Parathyroid adenoma (tissue), 2 donors: ENCODE measurements at regions not wholly inside any gene's neighbourhood (a gene's known extent, or its start where the extent isn't known, plus 50 kb on each side); places are given as distances from the start of the nearest gene placed in this dataset.

Source experiments
- H2AFZ ChIP-seq: fragments of 300-600 bp; sonication (generic); one replicate; pipeline ENCODE4 v1.7.0; 2017; ENCODE audit warnings: antibody characterized with exemption, mild to moderate bottlenecking
- H3K27ac ChIP-seq: fragments of 300-600 bp; sonication (generic); one replicate; pipeline ENCODE4 v1.7.0; 2017
- H3K27me3 ChIP-seq: fragments of 300-600 bp; sonication (generic); one replicate; pipeline ENCODE4 v1.7.0; 2017; ENCODE audit warnings: low read length; ENCODE audit not compliant: control insufficient read depth, insufficient read depth
- H3K36me3 ChIP-seq: fragments of 300-600 bp; sonication (generic); one replicate; pipeline ENCODE4 v1.7.0; 2017; ENCODE audit warnings: low read length; ENCODE audit not compliant: control insufficient read depth, insufficient read depth
- H3K4me1 ChIP-seq: fragments of 300-600 bp; sonication (generic); one replicate; pipeline ENCODE4 v1.7.0; 2017; ENCODE audit warnings: control low read depth
- H3K4me2 ChIP-seq: fragments of 300-600 bp; sonication (generic); one replicate; pipeline ENCODE4 v1.7.0; 2017; ENCODE audit warnings: low read length
- H3K4me3 ChIP-seq: fragments of 300-600 bp; sonication (generic); one replicate; pipeline ENCODE4 v1.7.0; 2017; ENCODE audit warnings: low read depth, low read length
- H3K79me2 ChIP-seq: fragments of 300-600 bp; sonication (generic); one replicate; pipeline ENCODE4 v1.7.0; 2017; ENCODE audit warnings: control low read depth
- H3K9ac ChIP-seq: fragments of 300-600 bp; sonication (generic); one replicate; pipeline ENCODE4 v1.7.0; 2017; ENCODE audit warnings: mild to moderate bottlenecking
- H3K9me3 ChIP-seq: fragments of 300-600 bp; sonication (generic); one replicate; pipeline ENCODE4 v1.7.0; 2017; ENCODE audit warnings: low read length; ENCODE audit not compliant: control insufficient read depth
- CTCF ChIP-seq: fragments of 300-600 bp; sonication (generic); IDR thresholded peaks from one replicate; pipeline ENCODE4 v1.7.0; 2017; ENCODE audit warnings: antibody characterized with exemption, mild to moderate bottlenecking
- donor health status: primary hyperparathyroidism.

GRCh38 chr1:193680924-193681316, 494.5 kb upstream of the B3GALT2 start:
- Histone ChIP-seq H3K4me3 (no peak overlapping the region), H3K79me2 (no peaks in the 10 kb centered on the region), H2AFZ (no peak overlapping the region), H3K36me3 (no peaks in the 10 kb centered on the region), H3K27ac (no peak overlapping the region), H3K27me3 (no peaks in the 10 kb centered on the region), H3K4me2 (no peak overlapping the region), H3K9me3 (no peaks in the 10 kb centered on the region), H3K4me1 (no peaks in the 10 kb centered on the region), H3K9ac (no peak overlapping the region)
- TF ChIP-seq CTCF, result no peak

- Histone ChIP-seq H3K79me2 (no peaks in the 10 kb centered on the region), H3K27me3 (no peaks in the 10 kb centered on the region), H3K9me3 (no peaks in the 10 kb centered on the region), H2AFZ (no peak overlapping the region), H3K4me3 (no peak overlapping the region), H3K36me3 (no peaks in the 10 kb centered on the region), H3K27ac (no peak overlapping the region), H3K4me1 (no peaks in the 10 kb centered on the region), H3K9ac (no peak overlapping the region), H3K4me2 (no peak overlapping the region)
- TF ChIP-seq CTCF, result no peak
Observed at GRCh38 chr1:193680247-193680923, 494.0 kb upstream of the B3GALT2 start.

GRCh38 chr1:193677874-193678273, 491.5 kb upstream of the B3GALT2 start:
- no peaks in the 10 kb centered on the region for H3K79me2 ChIP-seq
- no peaks in the 10 kb centered on the region for H3K27me3 ChIP-seq
- H3K4me2 ChIP-seq, result no peak overlapping the region
- no peaks in the 10 kb centered on the region for H3K9me3 ChIP-seq
- no peak overlapping the region for H3K4me3 ChIP-seq
- H3K4me1 ChIP-seq, result no peaks in the 10 kb centered on the region
- H2AFZ ChIP-seq, result no peak overlapping the region
- TF ChIP-seq CTCF, result no peak
- no peaks in the 10 kb centered on the region for H3K36me3 ChIP-seq
- H3K9ac ChIP-seq, result no peak overlapping the region
- H3K27ac ChIP-seq, result no peak overlapping the region

- Histone ChIP-seq H3K4me3 (no peak overlapping the region), H3K9ac (no peak overlapping the region), H2AFZ (no peak overlapping the region), H3K36me3 (no peaks in the 10 kb centered on the region), H3K4me1 (no peaks in the 10 kb centered on the region), H3K27ac (no peak overlapping the region), H3K79me2 (no peaks in the 10 kb centered on the region), H3K4me2 (no peak overlapping the region), H3K27me3 (no peaks in the 10 kb centered on the region), H3K9me3 (no peaks in the 10 kb centered on the region)
- TF ChIP-seq CTCF, result no peak
Observed at GRCh38 chr1:193676996-193677549, 490.7 kb upstream of the B3GALT2 start.
